CD4-positive, alpha-beta T cell (primary cell): ENCODE measurements at regions not wholly inside any gene's neighbourhood (a gene's known extent, or its start where the extent isn't known, plus 50 kb on each side); places are given as distances from the start of the nearest gene placed in this dataset.

ENCODE experiments used
- ATAC-seq: fragments of 200-7000 bp; cut with Tn5 transposase; one replicate; pipeline ENCODE4 v1.10.0; 2022; ENCODE audit warnings: mild to moderate bottlenecking; ENCODE audit not compliant: poor library complexity
- CTCF ChIA-PET: fragments of 350-600 bp; sonication (Branson Sonifier 250); formaldehyde crosslinking; loops from one replicate; lab custom pipeline; 2021; ENCODE audit warnings: antibody characterized with exemption, inconsistent platforms; lab: Charles Lee
- POLR2A ChIA-PET: fragments of 350-600 bp; sonication (Branson Sonifier 250); formaldehyde crosslinking; loops from one replicate; lab custom pipeline; 2021; ENCODE audit warnings: antibody characterized with exemption, inconsistent platforms; lab: Charles Lee
- DNase-seq, 14 experiments: peaks; one replicate each; pipeline ENCODE4 v3.0.0-alpha.2; 2013 to 2020; ENCODE audit warnings: mixed read lengths in 2 of 14
- H3K27ac ChIP-seq, 2 donors: one replicate each; pipeline versions ENCODE4 v1.5.1 to v1.7.0; 2013; ENCODE audit warnings: low read length in 2 of 2, low read depth in 1 of 2, mild to moderate bottlenecking in 1 of 2
- H3K27me3 ChIP-seq, 2 experiments: 1 replicate in 1 of 2; 2 replicates in 1 of 2; pipeline versions ENCODE4 v1.6.1 to v1.7.0; 2013; ENCODE audit warnings: low read length in 2 of 2, control low read depth in 1 of 2, mild to moderate bottlenecking in 1 of 2, moderate library complexity in 1 of 2; ENCODE audit not compliant: insufficient read depth in 2 of 2, control insufficient read depth in 1 of 2
- H3K36me3 ChIP-seq: one replicate; pipeline ENCODE4 v1.6.1; 2013; ENCODE audit warnings: low read length, control low read depth; ENCODE audit not compliant: insufficient read depth
- H3K4me1 ChIP-seq: one replicate; pipeline ENCODE4 v1.6.1; 2013; ENCODE audit warnings: low read length, control low read depth; ENCODE audit not compliant: insufficient read depth
- H3K4me3 ChIP-seq: one replicate; pipeline ENCODE4 v1.5.1; 2013; ENCODE audit warnings: mild to moderate bottlenecking, low read length, moderate library complexity
- H3K9me3 ChIP-seq, 2 experiments: 1 replicate in 1 of 2; 2 replicates in 1 of 2; pipeline versions ENCODE4 v1.6.1 to v1.7.0; 2013; ENCODE audit warnings: low read length in 2 of 2, mild to moderate bottlenecking in 2 of 2, control low read depth in 1 of 2, moderate library complexity in 1 of 2; ENCODE audit not compliant: control insufficient read depth in 1 of 2, insufficient read depth in 1 of 2
- H3K27ac Mint-ChIP-seq: one replicate; pipeline ENCODE4 v1.8.0; 2020; ENCODE audit warnings: mixed read lengths
- H3K27me3 Mint-ChIP-seq: one replicate; pipeline ENCODE4 v1.8.0; 2021; ENCODE audit warnings: mixed read lengths
- H3K36me3 Mint-ChIP-seq: one replicate; pipeline ENCODE4 v1.8.0; 2021; ENCODE audit warnings: low read depth, mixed read lengths
- H3K4me1 Mint-ChIP-seq: one replicate; pipeline ENCODE4 v1.8.0; 2021; ENCODE audit warnings: low read depth, mixed read lengths
- H3K4me3 Mint-ChIP-seq: one replicate; pipeline ENCODE4 v1.8.0; 2020; ENCODE audit warnings: mild to moderate bottlenecking, mixed read lengths
- H3K9me3 Mint-ChIP-seq: one replicate; pipeline ENCODE4 v1.8.0; 2020; ENCODE audit warnings: mixed read lengths
- CTCF ChIP-seq: fragments of 200-600 bp; IDR thresholded peaks from one replicate; pipeline ENCODE4 v1.8.0; 2022; ENCODE audit warnings: antibody characterized with exemption, mild to moderate bottlenecking
- intact Hi-C, 2 experiments: fragments of 100-400 bp; cut with DNase I in 1 of 2; cut with micrococcal nuclease in 1 of 2; formaldehyde crosslinking; loops; one replicate each; pipeline versions ENCODE4 v1.15.1 to v1.9.0; 2023 to 2025; cut with DNase I, micrococcal nuclease

- Mint-ChIP-seq H3K4me3 (no peak overlapping the region), H3K4me1 (no peaks in the 10 kb centered on the region), H3K27ac (no peak overlapping the region), H3K36me3 (no peaks in the 10 kb centered on the region), H3K27me3 (no peaks in the 10 kb centered on the region), H3K9me3 (peaks cover 3% of the 10 kb centered on the region)
- CTCF ChIA-PET: no interaction called here
- intact Hi-C loops: no loop called here
- no peak for TF ChIP-seq CTCF
- POLR2A ChIA-PET: no interaction called here
- no peaks in the 10 kb centered on the region for H3K9me3 ChIP-seq
- H3K27ac ChIP-seq: no peak overlapping the region
- H3K27me3 ChIP-seq: no peaks in the 10 kb centered on the region
- H3K4me1 ChIP-seq: no peaks in the 10 kb centered on the region
- no peak overlapping the region for H3K4me3 ChIP-seq
- ATAC-seq (no peak), DNase-seq (no peak)
- no peaks in the 10 kb centered on the region for H3K36me3 ChIP-seq
Measured at GRCh38 chr3:154658000-154658399, 228.0 kb upstream of the GPR149 start.

- no peaks in the 10 kb centered on the region for H3K4me1 ChIP-seq
- H3K36me3 Mint-ChIP-seq: no peaks in the 10 kb centered on the region
- intact Hi-C loops: no loop called here
- no peak overlapping the region for H3K4me3 Mint-ChIP-seq
- H3K4me1 Mint-ChIP-seq: no peaks in the 10 kb centered on the region
- no peak overlapping the region for H3K27ac Mint-ChIP-seq
- no peak for TF ChIP-seq CTCF
- H3K9me3 Mint-ChIP-seq: peaks cover 3% of the 10 kb centered on the region
- no peaks in the 10 kb centered on the region for H3K27me3 Mint-ChIP-seq
- ChIA-PET CTCF (no interaction called here), POLR2A (no interaction called here)
- DNase-seq (no peak), ATAC-seq (no peak)
- H3K27me3 ChIP-seq: no peaks in the 10 kb centered on the region
- no peaks in the 10 kb centered on the region for H3K36me3 ChIP-seq
- H3K4me3 ChIP-seq: no peak overlapping the region
- H3K27ac ChIP-seq: no peak overlapping the region
- no peaks in the 10 kb centered on the region for H3K9me3 ChIP-seq
Measured at GRCh38 chr3:154657218-154657617, 227.2 kb upstream of the GPR149 start.

- no peaks in the 10 kb centered on the region for H3K4me1 Mint-ChIP-seq
- H3K27ac Mint-ChIP-seq: no peak overlapping the region
- H3K27me3 Mint-ChIP-seq: no peaks in the 10 kb centered on the region
- Histone ChIP-seq H3K9me3 (no peaks in the 10 kb centered on the region), H3K27ac (no peak overlapping the region), H3K4me1 (no peaks in the 10 kb centered on the region), H3K4me3 (no peak overlapping the region), H3K27me3 (no peaks in the 10 kb centered on the region), H3K36me3 (no peaks in the 10 kb centered on the region)
- no peak overlapping the region for H3K4me3 Mint-ChIP-seq
- POLR2A ChIA-PET: no interaction called here
- H3K9me3 Mint-ChIP-seq: peaks cover 3% of the 10 kb centered on the region
- intact Hi-C loops: no loop called here
- no peaks in the 10 kb centered on the region for H3K36me3 Mint-ChIP-seq
- TF ChIP-seq CTCF: no peak
- DNase-seq (no peak), ATAC-seq (no peak)
- CTCF ChIA-PET: no interaction called here
Measured at GRCh38 chr3:154656486-154656885, 226.5 kb upstream of the GPR149 start.
